Right atrium auricular region (tissue), 2 donors: ENCODE measurements at regions not wholly inside any gene's neighbourhood (a gene's known extent, or its start where the extent isn't known, plus 50 kb on each side); places are given as distances from the start of the nearest gene placed in this dataset.

Source experiments
- DNase-seq: peaks from one replicate; pipeline ENCODE4 v3.0.0-alpha.2; 2019; ENCODE audit warnings: low spot score
- H3K27ac ChIP-seq, 2 donors: fragments of 200-600 bp; sonication (generic); 1 replicate in 1 of 2; 2 replicates in 1 of 2; pipeline ENCODE4 v1.5.1; 2016 to 2019
- H3K27me3 ChIP-seq, 2 donors: fragments of 200-600 bp; sonication (generic); one replicate each; pipeline versions ENCODE4 v1.5.1 to v1.6.0; 2017 to 2019
- H3K36me3 ChIP-seq: fragments of 200-600 bp; sonication (generic); one replicate; pipeline ENCODE4 v1.5.1; 2016
- H3K4me1 ChIP-seq, 2 donors: fragments of 200-600 bp; sonication (generic); one replicate each; pipeline versions ENCODE4 v1.5.1 to v1.6.0; 2017 to 2019
- H3K4me3 ChIP-seq, 2 donors: fragments of 200-600 bp; sonication (generic); 1 replicate in 1 of 2; 2 replicates in 1 of 2; pipeline ENCODE4 v1.5.1; 2017 to 2019; ENCODE audit warnings: mild to moderate bottlenecking in 1 of 2, moderate library complexity in 1 of 2
- H3K9me3 ChIP-seq, 2 donors: fragments of 200-600 bp; sonication (generic); one replicate each; pipeline ENCODE4 v1.5.1; 2019
- TF ChIP-seq, protein P1 (sequence below), 2 donors: fragments of 200-600 bp; sonication (generic); IDR thresholded peaks; one replicate each; pipeline ENCODE4 v1.5.1; 2019; ENCODE audit warnings: antibody characterized with exemption in 2 of 2

DNA sequence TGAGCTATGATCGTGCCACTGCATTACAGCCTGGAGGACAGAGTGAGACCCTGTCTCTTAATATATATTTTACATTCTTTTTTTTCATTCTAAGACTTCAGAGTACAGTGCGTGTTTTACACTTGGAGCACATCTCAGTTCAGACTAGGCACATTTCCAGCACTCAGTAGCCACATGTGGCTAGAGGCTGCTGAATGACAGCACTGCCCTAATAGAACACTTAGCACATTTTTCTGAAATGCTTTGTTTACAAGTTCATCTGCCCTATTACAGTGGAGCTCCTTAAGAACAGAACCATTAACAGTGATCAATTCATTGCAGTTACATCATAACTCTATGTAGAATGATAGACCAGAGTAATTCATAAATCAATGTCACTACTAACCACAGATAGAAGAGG lies 138.1 kb downstream of the SUCLG1 start:
- Histone ChIP-seq H3K4me1 (no peaks in the 10 kb centered on the region), H3K27ac (no peak overlapping the region), H3K36me3 (no peaks in the 10 kb centered on the region), H3K4me3 (no peak overlapping the region), H3K27me3 (no peaks in the 10 kb centered on the region), H3K9me3 (no peaks in the 10 kb centered on the region)
- TF ChIP-seq, protein P1, sequence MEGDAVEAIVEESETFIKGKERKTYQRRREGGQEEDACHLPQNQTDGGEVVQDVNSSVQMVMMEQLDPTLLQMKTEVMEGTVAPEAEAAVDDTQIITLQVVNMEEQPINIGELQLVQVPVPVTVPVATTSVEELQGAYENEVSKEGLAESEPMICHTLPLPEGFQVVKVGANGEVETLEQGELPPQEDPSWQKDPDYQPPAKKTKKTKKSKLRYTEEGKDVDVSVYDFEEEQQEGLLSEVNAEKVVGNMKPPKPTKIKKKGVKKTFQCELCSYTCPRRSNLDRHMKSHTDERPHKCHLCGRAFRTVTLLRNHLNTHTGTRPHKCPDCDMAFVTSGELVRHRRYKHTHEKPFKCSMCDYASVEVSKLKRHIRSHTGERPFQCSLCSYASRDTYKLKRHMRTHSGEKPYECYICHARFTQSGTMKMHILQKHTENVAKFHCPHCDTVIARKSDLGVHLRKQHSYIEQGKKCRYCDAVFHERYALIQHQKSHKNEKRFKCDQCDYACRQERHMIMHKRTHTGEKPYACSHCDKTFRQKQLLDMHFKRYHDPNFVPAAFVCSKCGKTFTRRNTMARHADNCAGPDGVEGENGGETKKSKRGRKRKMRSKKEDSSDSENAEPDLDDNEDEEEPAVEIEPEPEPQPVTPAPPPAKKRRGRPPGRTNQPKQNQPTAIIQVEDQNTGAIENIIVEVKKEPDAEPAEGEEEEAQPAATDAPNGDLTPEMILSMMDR (IDR thresholded peaks at IDR 0.05): no peak
- no peak for DNase-seq

DNA sequence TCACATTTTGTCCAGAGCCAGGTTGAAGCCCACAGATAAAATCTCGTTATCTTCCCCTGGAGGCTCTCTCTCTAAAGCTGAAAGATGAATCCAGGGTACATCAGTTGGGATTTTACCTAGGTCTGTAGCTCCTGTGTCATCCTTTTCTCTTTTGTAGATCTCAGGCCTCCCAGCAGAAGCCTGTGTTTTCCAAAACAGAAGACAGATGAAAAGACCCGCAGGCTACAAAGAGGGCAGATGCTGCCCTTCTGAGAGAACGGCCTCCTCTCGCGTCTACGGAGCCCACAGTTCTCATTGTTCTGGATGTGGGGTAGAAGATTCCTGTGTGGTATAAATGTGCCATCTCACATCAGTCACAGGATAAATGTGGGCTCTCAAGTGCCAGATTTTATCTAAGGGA lies 139.5 kb downstream of the SUCLG1 start:
- H3K36me3 ChIP-seq: no peaks in the 10 kb centered on the region
- TF ChIP-seq, protein P1 (IDR thresholded peaks at IDR 0.05): no peak
- H3K27me3 ChIP-seq: no peaks in the 10 kb centered on the region
- no peaks in the 10 kb centered on the region for H3K9me3 ChIP-seq
- no peak overlapping the region for H3K27ac ChIP-seq
- no peaks in the 10 kb centered on the region for H3K4me1 ChIP-seq
- H3K4me3 ChIP-seq: no peak overlapping the region
- no peak for DNase-seq

DNA sequence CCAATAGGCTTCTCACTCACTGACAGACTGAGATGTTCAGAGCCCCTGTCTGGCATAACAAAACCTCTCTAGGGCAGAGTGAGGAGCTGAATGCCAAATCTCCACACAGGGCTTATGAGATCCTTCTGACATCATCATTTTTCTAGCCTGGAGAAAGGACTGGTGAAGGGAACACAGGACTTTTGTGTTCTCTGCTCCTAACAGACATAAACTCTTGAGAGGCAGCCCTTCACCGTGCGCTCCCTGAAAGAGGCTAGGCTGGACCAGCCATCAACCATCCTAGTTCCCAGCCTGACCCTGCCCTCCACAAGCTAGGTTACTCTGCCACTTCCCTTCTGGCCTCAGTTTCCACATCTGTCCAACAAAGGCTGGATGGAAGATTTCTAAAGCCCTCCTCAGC lies 141.9 kb downstream of the SUCLG1 start:
- Histone ChIP-seq H3K4me1 (no peaks in the 10 kb centered on the region), H3K27me3 (no peaks in the 10 kb centered on the region)

GRCh38 chr2:84314901-84315330 lies 144.2 kb downstream of the SUCLG1 start:
- TF ChIP-seq, protein P1 (IDR thresholded peaks at IDR 0.05): peak; percentile 74 to 88
- no peaks in the 10 kb centered on the region for H3K27me3 ChIP-seq

More for the DNA sequence above, 141.9 kb downstream of the SUCLG1 start:
- H3K4me3 ChIP-seq: no peak overlapping the region
- H3K27ac ChIP-seq: no peak overlapping the region
- no peak for DNase-seq
- TF ChIP-seq, protein P1 (IDR thresholded peaks at IDR 0.05): no peak
- no peaks in the 10 kb centered on the region for H3K9me3 ChIP-seq
- H3K36me3 ChIP-seq: no peaks in the 10 kb centered on the region

GRCh38 chr2:84314250-84314649 lies 144.8 kb downstream of the SUCLG1 start:
- Histone ChIP-seq H3K9me3 (no peaks in the 10 kb centered on the region), H3K27me3 (no peaks in the 10 kb centered on the region), H3K4me3 (no peak overlapping the region), H3K4me1 (no peaks in the 10 kb centered on the region), H3K27ac (no peak overlapping the region), H3K36me3 (no peaks in the 10 kb centered on the region)
- no peak for DNase-seq
- TF ChIP-seq, protein P1 (IDR thresholded peaks at IDR 0.05): no peak

More at GRCh38 chr2:84314901-84315330, 144.2 kb downstream of the SUCLG1 start:
- peak; percentile 73 for DNase-seq
- Histone ChIP-seq H3K36me3 (no peaks in the 10 kb centered on the region), H3K4me3 (no peak overlapping the region), H3K9me3 (no peaks in the 10 kb centered on the region), H3K4me1 (no peaks in the 10 kb centered on the region), H3K27ac (no peak overlapping the region)

DNA sequence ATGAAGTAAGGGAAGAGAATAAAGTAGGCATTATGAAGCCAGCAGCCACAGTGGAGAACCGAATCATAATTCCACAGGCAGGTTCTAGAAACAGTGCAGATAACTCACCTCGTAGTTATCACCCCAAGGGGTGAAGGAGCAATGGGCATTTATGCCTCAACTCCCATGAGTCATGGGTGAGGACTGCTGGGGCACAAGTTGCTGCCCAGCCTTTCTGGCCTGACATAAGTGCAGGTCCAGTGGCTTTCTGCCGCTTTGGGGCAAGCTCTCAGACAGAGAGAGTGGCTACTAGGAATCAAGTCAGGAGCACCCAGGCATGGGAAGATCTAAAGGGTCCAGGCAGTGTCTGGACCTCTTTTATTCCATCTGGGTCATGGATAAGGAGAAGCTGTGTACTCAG lies 149.8 kb downstream of the SUCLG1 start:
- H3K4me3 ChIP-seq: no peak overlapping the region

More for the DNA sequence above, 149.8 kb downstream of the SUCLG1 start:
- no peaks in the 10 kb centered on the region for H3K27me3 ChIP-seq
- no peak for DNase-seq
- no peak overlapping the region for H3K27ac ChIP-seq
- no peaks in the 10 kb centered on the region for H3K4me1 ChIP-seq
- TF ChIP-seq, protein P1 (IDR thresholded peaks at IDR 0.05): no peak
- no peaks in the 10 kb centered on the region for H3K36me3 ChIP-seq
- peaks cover 0 to 4% of the 10 kb centered on the region in 2 donors for H3K9me3 ChIP-seq
